HG03460 (cell line): ENCODE measurements at regions not wholly inside any gene's neighbourhood (a gene's known extent, or its start where the extent isn't known, plus 50 kb on each side); places are given as distances from the start of the nearest gene placed in this dataset.
"Not testable (repeated sequence)": the region's sequence is repeated elsewhere in the genome, so short reads cannot be mapped to it uniquely, and the experiment has no call there.

Experiments used
- ATAC-seq: cut with Tn5 transposase; IDR thresholded peaks from one replicate; pipeline ENCODE4 v1.9.1; 2021; ENCODE audit not compliant: unreplicated experiment

- ATAC-seq, result not testable (repeated sequence)
These were observed 51.5 kb downstream of the VPREB1 start for GRCh38 chr22:22296047-22296446.

- ATAC-seq, result not testable (repeated sequence)
These were observed 52.7 kb downstream of the VPREB1 start for GRCh38 chr22:22297159-22297793.

GRCh38 chr22:22297794-22298653 is 53.4 kb downstream of the VPREB1 start:
- peak; percentile 95 for ATAC-seq

GRCh38 chr22:22298654-22299009 is 54.0 kb downstream of the VPREB1 start:
- ATAC-seq, result not testable (repeated sequence)

GRCh38 chr22:22300511-22300910 is 55.9 kb downstream of the VPREB1 start:
- ATAC-seq, result not testable (repeated sequence)

GRCh38 chr22:22300946-22301345 is 56.4 kb downstream of the VPREB1 start:
- not testable (repeated sequence) for ATAC-seq

- ATAC-seq, result no peak
These were observed 72.0 kb downstream of the VPREB1 start for GRCh38 chr22:22316589-22316988.

GRCh38 chr22:22318723-22319465 is 74.3 kb downstream of the VPREB1 start:
- no peak for ATAC-seq

GRCh38 chr22:22321743-22322611 is 77.4 kb downstream of the VPREB1 start:
- peak; percentile 76 for ATAC-seq

GRCh38 chr22:22322792-22323191 is 78.2 kb downstream of the VPREB1 start:
- ATAC-seq, result no peak

GRCh38 chr22:22327723-22328122 is 83.1 kb downstream of the VPREB1 start:
- ATAC-seq, result no peak

- no peak for ATAC-seq
These were observed 85.2 kb downstream of the VPREB1 start for GRCh38 chr22:22329792-22330191.

GRCh38 chr22:22335640-22336039 is 91.1 kb downstream of the VPREB1 start:
- ATAC-seq, result not testable (repeated sequence)

GRCh38 chr22:22336333-22336732 is 91.7 kb downstream of the VPREB1 start:
- not testable (repeated sequence) for ATAC-seq

- ATAC-seq, result not testable (repeated sequence)
These were observed 94.2 kb downstream of the VPREB1 start for GRCh38 chr22:22338778-22339177.

- no peak for ATAC-seq
These were observed 97.2 kb downstream of the VPREB1 start for GRCh38 chr22:22341736-22342135.

- ATAC-seq, result no peak
These were observed 98.4 kb downstream of the VPREB1 start for GRCh38 chr22:22342697-22343580.

- peak; percentile 52 for ATAC-seq
These were observed 99.2 kb downstream of the VPREB1 start for GRCh38 chr22:22343581-22344296.

GRCh38 chr22:22344430-22344829 is 99.8 kb downstream of the VPREB1 start:
- no peak for ATAC-seq
